HEK293 (cell line): ENCODE measurements at regions not wholly inside any gene's neighbourhood (a gene's known extent, or its start where the extent isn't known, plus 50 kb on each side); places are given as distances from the start of the nearest gene placed in this dataset.

Source experiments
- CTCF ChIA-PET: fragments of 350-600 bp; formaldehyde crosslinking; extraction: SDS; loops from one replicate; lab custom pipeline; 2021; ENCODE audit warnings: antibody characterized with exemption; lab: Yijun Ruan, JAX
- POLR2A ChIA-PET: fragments of 300-600 bp; formaldehyde crosslinking; extraction: SDS; loops from one replicate; lab custom pipeline; 2020; ENCODE audit warnings: antibody characterized with exemption, inconsistent platforms; lab: Yijun Ruan, JAX
- H3K27ac ChIP-seq: fragments of 200-500 bp; sonication (Bioruptor generic); 2 replicates; pipeline ENCODE4 v1.5.1; 2014; ENCODE audit warnings: low read depth, low read length, control low read depth, inconsistent platforms; ENCODE audit errors: extremely low read depth
- H3K36me3 ChIP-seq, 2 experiments: fragments of 200-500 bp in 1 of 2; sonication (Bioruptor generic) in 1 of 2; 1 replicate in 1 of 2; 2 replicates in 1 of 2; pipeline ENCODE4 v1.5.1; 2014 to 2017; ENCODE audit warnings: inconsistent platforms in 2 of 2, low read length in 2 of 2; ENCODE audit not compliant: control insufficient read depth in 2 of 2, insufficient read depth in 1 of 2
- H3K4me1 ChIP-seq: fragments of 200-500 bp; sonication (Bioruptor generic); 2 replicates; pipeline ENCODE4 v1.5.1; 2014; ENCODE audit warnings: mild to moderate bottlenecking, low read length, inconsistent platforms; ENCODE audit not compliant: control insufficient read depth, insufficient read depth
- H3K4me3 ChIP-seq: 2 replicates; pipeline ENCODE4 v1.5.1; 2011; ENCODE audit warnings: low read depth, mild to moderate bottlenecking, control low read depth, low read length, moderate library complexity
- H3K9me3 ChIP-seq: fragments of 200-500 bp; sonication (Bioruptor generic); 2 replicates; pipeline ENCODE4 v1.5.1; 2014; ENCODE audit warnings: low read depth, low read length, inconsistent platforms; ENCODE audit not compliant: control insufficient read depth, insufficient read depth
- BCL6B ChIP-seq: fragments of 450-650 bp; formaldehyde crosslinking; IDR thresholded peaks from 2 replicates; pipeline ENCODE4 v1.5.1; 2017; ENCODE audit warnings: missing biosample characterization, missing genetic modification characterization
- GFI1B ChIP-seq: fragments of 450-650 bp; formaldehyde crosslinking; IDR thresholded peaks from 2 replicates; pipeline ENCODE4 v1.5.1; 2016; ENCODE audit warnings: missing biosample characterization, missing genetic modification characterization
- IKZF3 ChIP-seq: fragments of 450-650 bp; IDR thresholded peaks from 2 replicates; pipeline ENCODE4 v1.5.0; 2018; ENCODE audit warnings: missing biosample characterization, mild to moderate bottlenecking, missing genetic modification characterization, moderate library complexity
- ZBTB10 ChIP-seq: fragments of 450-650 bp; formaldehyde crosslinking; IDR thresholded peaks from 2 replicates; pipeline ENCODE4 v1.5.1; 2016; ENCODE audit warnings: missing biosample characterization, missing genetic modification characterization
- ZBTB8A ChIP-seq: fragments of 450-650 bp; formaldehyde crosslinking; IDR thresholded peaks from 2 replicates; pipeline ENCODE4 v1.5.1; 2016; ENCODE audit warnings: missing biosample characterization, missing genetic modification characterization
- ZEB2 ChIP-seq: fragments of 450-650 bp; formaldehyde crosslinking; IDR thresholded peaks from 2 replicates; pipeline ENCODE4 v1.5.1; 2016; ENCODE audit warnings: missing biosample characterization, missing genetic modification characterization
- ZNF112 ChIP-seq: fragments of 450-650 bp; formaldehyde crosslinking; IDR thresholded peaks from 2 replicates; pipeline ENCODE4 v1.5.0; 2017; ENCODE audit warnings: missing biosample characterization, missing genetic modification characterization
- ZNF214 ChIP-seq: fragments of 450-650 bp; formaldehyde crosslinking; IDR thresholded peaks from 2 replicates; pipeline ENCODE4 v1.5.1; 2017; ENCODE audit warnings: missing biosample characterization, mild to moderate bottlenecking, missing genetic modification characterization, borderline replicate concordance
- ZNF223 ChIP-seq: fragments of 450-650 bp; formaldehyde crosslinking; IDR thresholded peaks from 2 replicates; pipeline ENCODE4 v1.5.1; 2016; ENCODE audit warnings: missing biosample characterization, missing genetic modification characterization
- ZNF280C ChIP-seq: fragments of 450-650 bp; formaldehyde crosslinking; IDR thresholded peaks from 2 replicates; pipeline ENCODE4 v1.5.1; 2016; ENCODE audit warnings: missing biosample characterization, missing genetic modification characterization
- ZNF311 ChIP-seq: fragments of 450-650 bp; formaldehyde crosslinking; IDR thresholded peaks from 2 replicates; pipeline ENCODE4 v1.5.1; 2017; ENCODE audit warnings: missing biosample characterization, missing genetic modification characterization, borderline replicate concordance
- ZNF324 ChIP-seq: fragments of 450-650 bp; formaldehyde crosslinking; IDR thresholded peaks from 2 replicates; pipeline ENCODE4 v1.5.1; 2016; ENCODE audit warnings: missing biosample characterization, missing genetic modification characterization
- ZNF37A ChIP-seq: fragments of 450-650 bp; IDR thresholded peaks from 2 replicates; pipeline ENCODE4 v1.5.1; 2018; ENCODE audit warnings: missing biosample characterization, missing genetic modification characterization
- ZNF404 ChIP-seq: fragments of 450-650 bp; formaldehyde crosslinking; IDR thresholded peaks from 2 replicates; pipeline ENCODE4 v1.5.1; 2017; ENCODE audit warnings: missing biosample characterization, missing genetic modification characterization
- ZNF514 ChIP-seq: fragments of 450-650 bp; formaldehyde crosslinking; IDR thresholded peaks from 2 replicates; pipeline ENCODE4 v1.5.1; 2016; ENCODE audit warnings: missing biosample characterization, missing genetic modification characterization
- ZNF521 ChIP-seq: fragments of 450-650 bp; formaldehyde crosslinking; IDR thresholded peaks from 2 replicates; pipeline ENCODE4 v1.5.1; 2017; ENCODE audit warnings: missing biosample characterization, mild to moderate bottlenecking, missing genetic modification characterization
- ZNF548 ChIP-seq: fragments of 450-650 bp; formaldehyde crosslinking; IDR thresholded peaks from 2 replicates; pipeline ENCODE4 v1.5.1; 2016; ENCODE audit warnings: missing biosample characterization, missing genetic modification characterization
- ZNF596 ChIP-seq: fragments of 450-650 bp; IDR thresholded peaks from 2 replicates; pipeline ENCODE4 v1.5.0; 2018; ENCODE audit warnings: missing biosample characterization, mild to moderate bottlenecking, missing genetic modification characterization, moderate library complexity
- ZNF677 ChIP-seq: fragments of 450-650 bp; IDR thresholded peaks from 2 replicates; pipeline ENCODE4 v1.5.0; 2018; ENCODE audit warnings: missing biosample characterization, mild to moderate bottlenecking, missing genetic modification characterization, moderate library complexity
- ZNF692 ChIP-seq: fragments of 450-650 bp; formaldehyde crosslinking; IDR thresholded peaks from 2 replicates; pipeline ENCODE4 v1.5.1; 2016; ENCODE audit warnings: missing biosample characterization, missing genetic modification characterization
- ZNF747 ChIP-seq: fragments of 450-650 bp; formaldehyde crosslinking; IDR thresholded peaks from 2 replicates; pipeline ENCODE4 v1.5.1; 2016; ENCODE audit warnings: missing biosample characterization, missing genetic modification characterization
- ZNF768 ChIP-seq: fragments of 450-650 bp; formaldehyde crosslinking; IDR thresholded peaks from 2 replicates; pipeline ENCODE4 v1.5.1; 2018; ENCODE audit warnings: missing biosample characterization, mild to moderate bottlenecking, missing genetic modification characterization
- ZNF776 ChIP-seq: fragments of 450-650 bp; formaldehyde crosslinking; IDR thresholded peaks from 2 replicates; pipeline ENCODE4 v1.5.0; 2017; ENCODE audit warnings: missing biosample characterization, missing genetic modification characterization, borderline replicate concordance
- TF ChIP-seq, protein P1 (sequence below): fragments of 450-650 bp; formaldehyde crosslinking; IDR thresholded peaks from 2 replicates; pipeline ENCODE4 v1.5.1; 2016; ENCODE audit warnings: missing biosample characterization, missing genetic modification characterization
- TF ChIP-seq, protein P2 (sequence below): fragments of 450-650 bp; formaldehyde crosslinking; conservative IDR thresholded peaks from 2 replicates; pipeline ENCODE4 v1.5.1; 2016; ENCODE audit warnings: low read depth, missing biosample characterization, missing genetic modification characterization

DNA sequence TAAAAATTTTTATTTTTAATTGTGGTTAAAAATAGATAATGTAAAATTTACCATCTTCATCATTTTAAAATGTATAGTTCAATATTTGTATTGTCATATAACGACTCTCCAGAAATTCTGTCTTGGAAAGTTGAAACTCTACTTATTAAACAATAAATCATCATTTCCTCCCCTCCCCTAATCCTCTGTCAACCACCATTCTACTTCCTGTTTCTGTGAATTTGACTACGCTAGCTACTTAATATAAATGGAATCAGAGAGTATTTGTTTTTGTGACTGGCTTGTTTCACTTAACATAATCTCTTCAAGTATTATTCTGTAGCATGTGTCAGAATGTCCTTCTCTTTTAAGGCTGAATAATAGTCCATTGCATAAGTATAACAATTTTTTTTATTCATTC lies 729.0 kb upstream of the AADAT start:
- POLR2A ChIA-PET: no interaction called here
- TF ChIP-seq ZBTB8A (tag by site-specific recombination) (no peak), IKZF3 (tag by site-specific recombination) (no peak), ZNF214 (tag by site-specific recombination) (no peak), ZNF677 (tag by site-specific recombination) (no peak), ZBTB10 (no peak), ZNF521 (tag by site-specific recombination) (no peak), ZNF548 (tag by site-specific recombination) (no peak), ZNF324 (tag by site-specific recombination) (no peak), ZEB2 (tag by site-specific recombination) (no peak), ZNF280C (tag by site-specific recombination) (no peak), ZNF776 (tag by site-specific recombination) (no peak), ZNF311 (tag by site-specific recombination) (no peak)
- TF ChIP-seq, protein P1, sequence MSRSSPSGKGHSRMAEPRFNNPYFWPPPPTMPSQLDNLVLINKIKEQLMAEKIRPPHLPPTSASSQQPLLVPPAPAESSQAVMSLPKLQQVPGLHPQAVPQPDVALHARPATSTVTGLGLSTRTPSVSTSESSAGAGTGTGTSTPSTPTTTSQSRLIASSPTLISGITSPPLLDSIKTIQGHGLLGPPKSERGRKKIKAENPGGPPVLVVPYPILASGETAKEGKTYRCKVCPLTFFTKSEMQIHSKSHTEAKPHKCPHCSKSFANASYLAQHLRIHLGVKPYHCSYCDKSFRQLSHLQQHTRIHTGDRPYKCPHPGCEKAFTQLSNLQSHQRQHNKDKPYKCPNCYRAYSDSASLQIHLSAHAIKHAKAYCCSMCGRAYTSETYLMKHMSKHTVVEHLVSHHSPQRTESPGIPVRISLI (tag by site-specific recombination): no peak
- TF ChIP-seq, protein P2, sequence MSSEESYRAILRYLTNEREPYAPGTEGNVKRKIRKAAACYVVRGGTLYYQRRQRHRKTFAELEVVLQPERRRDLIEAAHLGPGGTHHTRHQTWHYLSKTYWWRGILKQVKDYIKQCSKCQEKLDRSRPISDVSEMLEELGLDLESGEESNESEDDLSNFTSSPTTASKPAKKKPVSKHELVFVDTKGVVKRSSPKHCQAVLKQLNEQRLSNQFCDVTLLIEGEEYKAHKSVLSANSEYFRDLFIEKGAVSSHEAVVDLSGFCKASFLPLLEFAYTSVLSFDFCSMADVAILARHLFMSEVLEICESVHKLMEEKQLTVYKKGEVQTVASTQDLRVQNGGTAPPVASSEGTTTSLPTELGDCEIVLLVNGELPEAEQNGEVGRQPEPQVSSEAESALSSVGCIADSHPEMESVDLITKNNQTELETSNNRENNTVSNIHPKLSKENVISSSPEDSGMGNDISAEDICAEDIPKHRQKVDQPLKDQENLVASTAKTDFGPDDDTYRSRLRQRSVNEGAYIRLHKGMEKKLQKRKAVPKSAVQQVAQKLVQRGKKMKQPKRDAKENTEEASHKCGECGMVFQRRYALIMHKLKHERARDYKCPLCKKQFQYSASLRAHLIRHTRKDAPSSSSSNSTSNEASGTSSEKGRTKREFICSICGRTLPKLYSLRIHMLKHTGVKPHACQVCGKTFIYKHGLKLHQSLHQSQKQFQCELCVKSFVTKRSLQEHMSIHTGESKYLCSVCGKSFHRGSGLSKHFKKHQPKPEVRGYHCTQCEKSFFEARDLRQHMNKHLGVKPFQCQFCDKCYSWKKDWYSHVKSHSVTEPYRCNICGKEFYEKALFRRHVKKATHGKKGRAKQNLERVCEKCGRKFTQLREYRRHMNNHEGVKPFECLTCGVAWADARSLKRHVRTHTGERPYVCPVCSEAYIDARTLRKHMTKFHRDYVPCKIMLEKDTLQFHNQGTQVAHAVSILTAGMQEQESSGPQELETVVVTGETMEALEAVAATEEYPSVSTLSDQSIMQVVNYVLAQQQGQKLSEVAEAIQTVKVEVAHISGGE: no peak
- TF ChIP-seq, all 188 proteins: peak for 0
- Histone ChIP-seq H3K27ac (no peak overlapping the region), H3K4me1 (no peaks in the 10 kb centered on the region), H3K4me3 (no peak overlapping the region), H3K9me3 (no peaks in the 10 kb centered on the region), H3K36me3 (no peaks in the 10 kb centered on the region)
- CTCF ChIA-PET: no interaction called here

DNA sequence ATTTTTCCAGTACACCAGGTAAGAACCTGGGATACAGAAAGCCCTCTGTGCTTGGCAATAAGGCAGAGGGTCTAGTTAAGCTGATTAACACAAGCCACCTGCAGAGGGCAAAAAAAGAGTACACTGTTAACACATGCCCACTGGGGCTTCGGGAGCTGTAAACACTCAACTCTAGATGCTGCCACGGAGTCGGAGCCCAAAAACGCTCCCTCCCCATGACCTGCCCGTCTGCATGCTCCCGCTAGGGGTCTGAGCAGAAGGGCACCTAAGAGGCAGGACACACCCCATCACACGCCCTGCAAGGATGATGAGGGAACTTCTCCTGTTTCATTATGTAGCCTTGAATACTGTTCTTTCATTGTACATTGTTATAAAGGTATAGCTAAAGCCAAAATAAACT lies 715.6 kb upstream of the AADAT start:
- ChIA-PET CTCF (no interaction called here), POLR2A (no interaction called here)
- Histone ChIP-seq H3K36me3 (no peaks in the 10 kb centered on the region), H3K4me1 (no peaks in the 10 kb centered on the region), H3K4me3 (no peak overlapping the region), H3K27ac (no peak overlapping the region), H3K9me3 (no peaks in the 10 kb centered on the region)
- TF ChIP-seq BCL6B (no peak), ZNF768 (tag by site-specific recombination) (no peak), GFI1B (no peak), ZNF514 (tag by site-specific recombination) (no peak), ZNF692 (tag by site-specific recombination) (no peak), ZNF404 (tag by site-specific recombination) (no peak), ZNF37A (tag by site-specific recombination) (no peak), ZNF747 (tag by site-specific recombination) (no peak), ZNF223 (no peak), ZNF596 (tag by site-specific recombination) (no peak), ZNF112 (tag by site-specific recombination) (no peak)
